ENCODE measurements at regions not wholly inside any gene's neighbourhood (a gene's known extent, or its start where the extent isn't known, plus 50 kb on each side); places are given as distances from the start of the nearest gene placed in this dataset.

- TF ChIP-seq MAX (IDR thresholded peaks at IDR 0.05) = no peak
These were observed 508.6 kb downstream of the ADCYAP1 start (continued) for GRCh38 chr18:1413323-1413675.

- no peak overlapping the region for H3K27ac ChIP-seq (ENCODE audit: low read depth in 1 of 2, low read length in 2 of 2)
- no peak for DNase-seq (ENCODE audit: low spot score)
- H3K27me3 ChIP-seq (ENCODE audit: control insufficient read depth in 4 of 4, insufficient read depth in 4 of 4, low read length in 3 of 4) = no peaks in the 10 kb centered on the region
- no peaks in the 10 kb centered on the region for H3K9me3 ChIP-seq (ENCODE audit: control insufficient read depth in 4 of 4, low read length in 3 of 4)
- TF ChIP-seq YY1 (IDR thresholded peaks at IDR 0.05) = no peak
- TF ChIP-seq ZBTB33 (IDR thresholded peaks at IDR 0.05) = no peak
- TF ChIP-seq GABPA (IDR thresholded peaks at IDR 0.05 in 1 of 2, conservative IDR thresholded peaks at IDR 0.05 in 1 of 2) = no peak
- TF ChIP-seq HNF4A (conservative IDR thresholded peaks at IDR 0.05) = no peak
- no peak for TF ChIP-seq NR2F2 (IDR thresholded peaks at IDR 0.05)
- TF ChIP-seq FOXA2 (IDR thresholded peaks at IDR 0.05) = no peak
- no peak for TF ChIP-seq JUND (IDR thresholded peaks at IDR 0.05)
- no peak for TF ChIP-seq RAD21 (IDR thresholded peaks at IDR 0.05)
- TF ChIP-seq EGR1 (IDR thresholded peaks at IDR 0.05; ENCODE audit: low read depth in 2 of 2) = no peak
- no peak for TF ChIP-seq TAF1 (conservative IDR thresholded peaks at IDR 0.05)
- TF ChIP-seq MAX (IDR thresholded peaks at IDR 0.05) = no peak
- no peak for TF ChIP-seq SP1 (IDR thresholded peaks at IDR 0.05)
- TF ChIP-seq ATF3 (IDR thresholded peaks at IDR 0.05) = no peak
- TF ChIP-seq RXRA (IDR thresholded peaks at IDR 0.05) = no peak
- 93% methylated on average over 6 of the region's 6 CpGs for WGBS
- no peak overlapping the region for H3K4me3 ChIP-seq (ENCODE audit: low read depth in 1 of 3, low read length in 3 of 3)
- H3K9ac ChIP-seq (ENCODE audit: low read depth in 1 of 2, low read length in 2 of 2) = no peak overlapping the region
- H3K4me1 ChIP-seq (ENCODE audit: control insufficient read depth in 4 of 4, insufficient read depth in 4 of 4, low read length in 3 of 4) = no peaks in the 10 kb centered on the region
- H3K36me3 ChIP-seq (ENCODE audit: control insufficient read depth in 4 of 4, insufficient read depth in 3 of 4, low read depth in 1 of 4, low read length in 3 of 4) = no peaks in the 10 kb centered on the region
These were observed 511.4 kb downstream of the ADCYAP1 start for GRCh38 chr18:1416074-1416473.

GRCh38 chr18:1421502-1421901, 516.8 kb downstream of the ADCYAP1 start:
- H3K4me3 ChIP-seq (ENCODE audit: low read depth in 1 of 3, low read length in 3 of 3) = no peak overlapping the region
- H3K27me3 ChIP-seq (ENCODE audit: control insufficient read depth in 4 of 4, insufficient read depth in 4 of 4, low read length in 3 of 4) = no peaks in the 10 kb centered on the region
- TF ChIP-seq JUND (IDR thresholded peaks at IDR 0.05) (no peak), ATF3 (IDR thresholded peaks at IDR 0.05) (no peak), CTCF (IDR thresholded peaks at IDR 0.05; ENCODE audit: low read depth, low read length, missing input control) (no peak), HNF4G (IDR thresholded peaks at IDR 0.05) (no peak), EGR1 (IDR thresholded peaks at IDR 0.05; ENCODE audit: low read depth in 2 of 2) (no peak), FOXA1 (IDR thresholded peaks at IDR 0.05) (no peak), REST (IDR thresholded peaks at IDR 0.05) (no peak), HNF4A (conservative IDR thresholded peaks at IDR 0.05) (no peak), NR2F2 (IDR thresholded peaks at IDR 0.05) (no peak), YY1 (IDR thresholded peaks at IDR 0.05) (no peak), MAX (IDR thresholded peaks at IDR 0.05) (no peak), FOXA2 (IDR thresholded peaks at IDR 0.05) (no peak)
- H3K27ac ChIP-seq (ENCODE audit: low read depth in 1 of 2, low read length in 2 of 2) = no peak overlapping the region
- 75% methylated on average over 2 of the region's 2 CpGs for WGBS
- no peak for DNase-seq (ENCODE audit: low spot score)
- H3K4me1 ChIP-seq (ENCODE audit: control insufficient read depth in 4 of 4, insufficient read depth in 4 of 4, low read length in 3 of 4) = no peaks in the 10 kb centered on the region
- H3K9me3 ChIP-seq (ENCODE audit: control insufficient read depth in 4 of 4, low read length in 3 of 4) = no peaks in the 10 kb centered on the region
- H3K36me3 ChIP-seq (ENCODE audit: control insufficient read depth in 4 of 4, insufficient read depth in 3 of 4, low read depth in 1 of 4, low read length in 3 of 4) = no peaks in the 10 kb centered on the region
- H3K9ac ChIP-seq (ENCODE audit: low read depth in 1 of 2, low read length in 2 of 2) = no peak overlapping the region
